Keratinocyte (primary cell): ENCODE measurements at regions not wholly inside any gene's neighbourhood (a gene's known extent, or its start where the extent isn't known, plus 50 kb on each side); places are given as distances from the start of the nearest gene placed in this dataset.

Experiments
- DNase-seq: peaks from one replicate; pipeline ENCODE4 v3.0.0-alpha.2; 2011; ENCODE audit warnings: low read depth, missing footprints, low spot score
- FAIRE-seq: peaks from 2 replicates; lab custom pipeline; 2011; peaks lifted over from hg19 to GRCh38; lab: Jason Lieb, UNC
- H2AFZ ChIP-seq: 2 replicates; pipeline ENCODE4 v1.6.0; 2012; ENCODE audit warnings: low read length, control low read depth, inconsistent platforms; ENCODE audit not compliant: control insufficient read depth
- H3K27ac ChIP-seq: 2 replicates; pipeline ENCODE4 v1.5.1; 2011; ENCODE audit warnings: low read length; ENCODE audit not compliant: control insufficient read depth, insufficient read depth
- H3K27me3 ChIP-seq: 3 replicates; pipeline ENCODE4 v1.6.0; 2011; ENCODE audit warnings: low read length; ENCODE audit not compliant: control insufficient read depth, insufficient read depth; ENCODE audit errors: extremely low read depth
- H3K36me3 ChIP-seq, 2 experiments: 2 replicates in 1 of 2; 3 replicates in 1 of 2; pipeline ENCODE4 v1.5.1; 2011; ENCODE audit warnings: low read length in 2 of 2, mild to moderate bottlenecking in 1 of 2; ENCODE audit not compliant: control insufficient read depth in 2 of 2, insufficient read depth in 2 of 2; ENCODE audit errors: extremely low read depth in 1 of 2
- H3K4me1 ChIP-seq: 3 replicates; pipeline ENCODE4 v1.5.1; 2011; ENCODE audit warnings: low read length; ENCODE audit not compliant: control insufficient read depth, insufficient read depth; ENCODE audit errors: extremely low read depth
- H3K4me2 ChIP-seq: 3 replicates; pipeline ENCODE4 v1.6.0; 2011; ENCODE audit warnings: low read depth, low read length; ENCODE audit not compliant: control insufficient read depth, insufficient read depth; ENCODE audit errors: extremely low read depth
- H3K4me3 ChIP-seq, 3 experiments: fragments of 200-600 bp in 1 of 3; sonication (generic) in 1 of 3; 2 replicates in 2 of 3; 3 replicates in 1 of 3; pipeline ENCODE4 v1.5.1; 2011 to 2016; ENCODE audit warnings: low read length in 3 of 3, mild to moderate bottlenecking in 3 of 3, control low read depth in 2 of 3, inconsistent platforms in 1 of 3, low read depth in 1 of 3, mixed read lengths in 1 of 3, mixed run types in 1 of 3, moderate library complexity in 1 of 3; ENCODE audit not compliant: control insufficient read depth in 2 of 3, insufficient read depth in 2 of 3; ENCODE audit errors: extremely low read depth in 1 of 3
- H3K79me2 ChIP-seq: 2 replicates; pipeline ENCODE4 v1.6.0; 2012; ENCODE audit warnings: low read length; ENCODE audit not compliant: control insufficient read depth, insufficient read depth
- H3K9ac ChIP-seq: 3 replicates; pipeline ENCODE4 v1.6.0; 2011; ENCODE audit warnings: low read length; ENCODE audit not compliant: control insufficient read depth, insufficient read depth; ENCODE audit errors: extremely low read depth
- H3K9me1 ChIP-seq: 3 replicates; pipeline ENCODE4 v1.6.0; 2011; ENCODE audit warnings: low read length; ENCODE audit not compliant: control insufficient read depth, insufficient read depth; ENCODE audit errors: extremely low read depth
- H3K9me3 ChIP-seq: 2 replicates; pipeline ENCODE4 v1.5.1; 2012; ENCODE audit warnings: low read depth, low read length; ENCODE audit not compliant: control insufficient read depth
- H4K20me1 ChIP-seq: 3 replicates; pipeline ENCODE4 v1.6.0; 2011; ENCODE audit warnings: low read length; ENCODE audit not compliant: control insufficient read depth, insufficient read depth; ENCODE audit errors: extremely low read depth
- CTCF ChIP-seq, 3 experiments: IDR thresholded peaks in 1 of 3; conservative IDR thresholded peaks in 1 of 3; optimal IDR thresholded peaks in 1 of 3; 2 replicates in 2 of 3; 3 replicates in 1 of 3; pipeline versions ENCODE3 to v1.5.1; 2011; ENCODE audit warnings: low read length in 3 of 3, mild to moderate bottlenecking in 3 of 3, moderate library complexity in 2 of 3, control low read depth in 1 of 3, inconsistent platforms in 1 of 3; ENCODE audit not compliant: insufficient read depth in 2 of 3; ENCODE audit errors: extremely low read depth in 1 of 3
- EZH2 ChIP-seq: IDR thresholded peaks from one replicate; pipeline ENCODE4 v1.6.1; 2012; ENCODE audit warnings: inconsistent platforms, mild to moderate bottlenecking, low read length, moderate library complexity
- dilution Hi-C: fragments of 300-500 bp; cut with MboI; formaldehyde crosslinking; loops from one replicate; pipeline ENCODE4 v1.7.0; 2020; ENCODE audit warnings: low sequenced_read_pairs; ENCODE audit not compliant: extremely low pct_ligation_motif_present

- DNase-seq (no peak), FAIRE-seq (no peak)
- H3K9me1 ChIP-seq, result no peaks in the 10 kb centered on the region
- no peak overlapping the region for H3K4me2 ChIP-seq
- dilution Hi-C loops, result no loop called here
- H3K4me1 ChIP-seq, result no peaks in the 10 kb centered on the region
- H2AFZ ChIP-seq, result no peak overlapping the region
- no peak overlapping the region for H3K4me3 ChIP-seq
- H3K9ac ChIP-seq, result no peak overlapping the region
- no peaks in the 10 kb centered on the region for H3K36me3 ChIP-seq
- TF ChIP-seq CTCF (optimal IDR thresholded peaks at IDR 0.05 in 1 of 3, IDR thresholded peaks at IDR 0.05 in 1 of 3, conservative IDR thresholded peaks at IDR 0.05 in 1 of 3; ENCODE audit: extremely low read depth in 1 of 3, insufficient read depth in 2 of 3, low read length in 3 of 3) (no peak), EZH2 (no peak)
- H3K27me3 ChIP-seq, result no peaks in the 10 kb centered on the region
- no peak overlapping the region for H3K27ac ChIP-seq
- H3K79me2 ChIP-seq, result no peaks in the 10 kb centered on the region
- H3K9me3 ChIP-seq, result no peaks in the 10 kb centered on the region
- no peaks in the 10 kb centered on the region for H4K20me1 ChIP-seq
These were observed 210.0 kb downstream of the OGFRL1 start for GRCh38 chr6:71498638-71499037.

GRCh38 chr6:71499667-71500066 lies 211.1 kb downstream of the OGFRL1 start:
- Histone ChIP-seq H3K27ac (no peak overlapping the region), H3K9ac (no peak overlapping the region), H3K27me3 (no peaks in the 10 kb centered on the region), H3K9me1 (no peaks in the 10 kb centered on the region), H3K4me1 (no peaks in the 10 kb centered on the region), H3K4me2 (no peak overlapping the region), H4K20me1 (no peaks in the 10 kb centered on the region), H3K36me3 (no peaks in the 10 kb centered on the region), H3K79me2 (no peaks in the 10 kb centered on the region), H3K9me3 (no peaks in the 10 kb centered on the region), H2AFZ (no peak overlapping the region), H3K4me3 (no peak overlapping the region)
- FAIRE-seq, result no peak
- dilution Hi-C loops, result loop anchor here (10.0 kb wide), 1 partner anchor 115 kb away; no protein-coding TSS in a partner anchor
- DNase-seq, result no peak
- no peak for TF ChIP-seq CTCF (optimal IDR thresholded peaks at IDR 0.05 in 1 of 3, IDR thresholded peaks at IDR 0.05 in 1 of 3, conservative IDR thresholded peaks at IDR 0.05 in 1 of 3; ENCODE audit: extremely low read depth in 1 of 3, insufficient read depth in 2 of 3, low read length in 3 of 3)
- no peak for TF ChIP-seq EZH2
